ENCODE measurements at regions not wholly inside any gene's neighbourhood (a gene's known extent, or its start where the extent isn't known, plus 50 kb on each side); places are given as distances from the start of the nearest gene placed in this dataset.

DNA sequence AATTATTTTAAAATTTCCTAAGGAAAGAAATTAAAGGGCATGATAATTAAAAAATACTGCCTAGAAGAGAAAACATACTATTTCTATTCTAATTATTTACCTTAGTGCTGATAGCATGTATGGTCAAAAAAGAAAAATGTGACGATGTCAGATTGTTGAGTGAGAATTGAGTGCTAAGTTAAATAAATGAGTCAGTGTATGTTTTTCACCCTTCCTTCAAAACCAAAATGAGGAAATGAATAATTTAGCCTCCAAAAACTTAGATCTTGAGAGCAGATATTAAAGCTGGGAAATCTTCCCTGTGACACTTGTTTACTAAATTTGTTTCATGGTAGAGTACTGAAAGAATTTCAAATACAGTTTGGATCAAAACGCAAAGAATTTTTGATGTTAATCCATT, 58.6 kb upstream of the NYAP2 start:
- no peak for DNase-seq (ENCODE audit: low read depth in 3 of 3)

DNA sequence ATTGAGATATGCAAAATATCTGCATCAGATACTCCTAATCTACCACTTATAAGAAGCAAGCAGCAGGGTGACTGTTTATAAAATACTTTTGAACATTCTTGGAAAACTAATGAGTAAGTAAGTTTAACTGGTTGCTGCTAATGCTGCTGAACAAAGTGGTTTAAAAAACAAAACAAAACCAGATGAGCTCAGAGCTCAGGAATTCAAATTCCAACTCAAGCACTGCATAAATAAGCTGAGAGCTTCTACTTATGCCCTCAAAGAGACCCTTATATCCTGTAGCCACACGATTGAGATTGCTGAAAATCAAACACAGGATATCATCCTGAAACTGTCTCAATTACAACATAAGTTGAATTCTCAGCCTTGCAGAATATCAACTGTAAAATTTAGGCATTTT, 62.3 kb upstream of the NYAP2 start:
- no peak for DNase-seq (ENCODE audit: low read depth in 3 of 3)

DNA sequence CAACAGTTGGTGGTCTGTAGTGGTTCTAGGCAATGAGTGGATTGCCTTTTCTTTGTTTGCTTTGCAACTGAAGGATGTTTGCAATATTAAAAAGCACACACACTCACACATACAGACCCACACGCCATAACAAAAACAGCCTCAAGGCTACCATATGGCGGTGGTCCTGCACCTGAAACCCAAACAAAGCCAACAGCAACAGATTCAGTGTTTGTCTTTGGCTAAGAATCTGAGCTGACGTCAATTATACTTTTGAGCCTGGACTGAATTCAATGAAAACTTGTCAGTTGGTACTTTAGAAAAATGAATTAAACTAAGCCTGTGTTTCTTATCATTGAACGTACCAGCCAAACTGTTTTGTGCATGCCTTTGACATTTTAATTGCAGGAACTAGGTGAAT, 65.0 kb upstream of the NYAP2 start:
- no peak for DNase-seq (ENCODE audit: low read depth in 3 of 3)

DNA sequence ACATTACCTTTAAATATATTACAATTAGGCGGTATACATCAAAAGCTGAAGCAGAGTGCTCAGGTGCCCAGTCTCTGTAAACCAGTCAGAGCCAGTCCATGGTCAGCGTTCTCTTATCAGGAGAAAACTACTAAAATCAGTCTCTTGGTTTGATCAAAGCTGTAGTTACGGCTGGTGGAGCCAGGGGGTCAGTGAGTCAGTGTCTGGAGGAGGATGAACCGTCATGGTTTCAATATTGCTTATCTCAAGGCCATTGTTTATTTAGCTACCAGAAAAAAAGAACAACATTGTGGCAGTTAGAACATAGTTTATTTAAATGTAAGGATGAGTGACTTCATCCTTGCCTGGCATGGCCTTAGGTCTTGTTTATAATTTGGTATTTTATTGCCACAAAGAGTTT, 71.3 kb upstream of the NYAP2 start:
- no peak for DNase-seq (ENCODE audit: low read depth in 3 of 3)

DNA sequence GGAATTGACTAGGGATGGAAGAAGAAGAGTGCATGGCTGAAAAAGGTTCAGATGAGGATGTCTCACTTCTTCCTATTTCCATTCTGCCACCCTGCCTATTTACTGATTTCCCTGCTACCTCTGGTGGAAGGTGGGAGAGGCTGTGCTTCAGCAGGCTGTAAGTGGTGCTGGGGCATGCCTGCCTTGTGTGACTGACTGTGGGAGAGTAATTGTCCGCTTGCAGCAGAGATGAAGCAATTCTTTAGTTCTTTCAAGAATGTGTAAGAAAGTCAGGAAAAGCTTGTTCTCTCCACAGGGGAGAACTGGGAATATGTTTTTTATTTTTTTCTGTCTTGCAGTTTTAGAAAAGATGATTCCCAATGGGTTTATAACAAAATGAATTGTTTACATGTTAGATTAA, 72.5 kb upstream of the NYAP2 start:
- no peak for DNase-seq (ENCODE audit: low read depth in 3 of 3)

DNA sequence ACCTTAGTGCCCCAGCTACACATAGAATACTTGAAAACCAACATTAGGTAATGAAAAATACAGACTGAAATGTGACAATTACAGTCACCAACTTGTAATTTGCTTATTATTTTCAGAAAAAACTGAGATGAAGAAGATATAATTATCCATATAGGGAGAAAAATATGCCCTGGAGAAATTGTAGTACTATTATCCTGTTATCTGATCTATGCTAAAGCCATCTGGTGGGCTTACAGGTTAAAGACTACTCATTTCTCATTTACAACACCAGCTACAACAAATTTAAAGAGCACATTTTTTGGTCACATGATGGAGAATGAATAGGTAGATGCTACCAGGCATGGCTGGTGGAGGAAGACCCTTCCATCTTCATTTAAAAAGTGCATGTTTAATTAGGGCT, 79.6 kb upstream of the NYAP2 start:
- no peak for DNase-seq (ENCODE audit: low read depth in 3 of 3)

DNA sequence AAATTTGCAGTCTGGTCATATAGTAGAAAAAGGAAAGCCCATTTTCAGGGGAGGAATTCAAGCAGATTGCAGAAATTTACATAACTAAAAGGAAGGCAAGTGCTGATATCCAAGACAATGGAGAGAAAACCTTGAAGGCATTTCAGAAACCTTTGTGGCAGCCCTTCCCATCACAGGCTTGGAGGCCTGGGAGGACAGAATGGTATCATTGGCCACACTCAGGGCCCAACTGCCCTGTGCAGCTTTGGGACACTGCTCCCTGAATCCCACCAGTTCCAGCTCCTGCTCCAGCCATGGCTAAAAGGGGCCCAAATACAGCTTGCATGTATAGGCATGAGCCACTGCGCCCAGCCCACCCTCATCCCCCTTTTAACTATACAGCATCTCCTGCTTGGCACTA, 81.1 kb upstream of the NYAP2 start:
- no peak for DNase-seq (ENCODE audit: low read depth in 3 of 3)

DNA sequence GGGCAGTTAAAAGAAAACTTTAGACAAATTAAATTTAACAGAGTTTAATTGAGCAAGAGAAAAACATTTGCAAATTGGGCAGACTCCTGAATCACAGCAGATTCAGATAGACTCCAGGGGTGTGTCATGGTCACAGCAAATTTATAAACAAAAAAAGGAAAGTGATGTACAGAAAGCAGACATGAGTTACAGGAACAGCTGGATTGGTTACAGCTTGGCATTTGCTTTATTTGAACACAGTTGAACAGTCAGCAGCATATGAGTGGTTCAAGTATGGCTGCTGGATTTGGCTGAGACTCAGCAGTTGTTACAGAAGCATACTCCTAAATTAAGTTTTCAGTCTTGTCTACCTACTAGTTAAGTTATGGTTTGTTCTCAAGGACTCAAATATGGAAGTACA, 82.3 kb upstream of the NYAP2 start:
- DNase-seq (ENCODE audit: low read depth in 3 of 3): no peak

DNA sequence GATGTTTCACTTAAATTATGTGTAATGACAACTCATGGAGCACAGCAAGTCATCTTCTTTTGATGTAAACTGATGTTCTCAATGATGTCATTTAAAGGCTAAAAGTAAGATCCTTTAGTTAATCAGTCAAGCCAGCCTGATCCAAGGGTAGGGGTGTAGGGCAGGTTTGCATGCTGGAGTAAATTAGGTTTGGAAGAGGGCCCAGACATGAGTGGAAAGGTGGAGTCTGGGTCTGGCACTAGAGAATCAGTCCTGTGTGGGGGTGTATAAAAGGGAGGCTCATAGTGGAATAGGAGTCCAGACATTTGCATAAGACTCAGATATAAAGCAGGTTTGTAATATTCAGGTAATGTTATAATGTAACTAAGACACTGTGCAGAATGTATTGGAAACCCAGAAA, 88.8 kb upstream of the NYAP2 start:
- no peak for DNase-seq (ENCODE audit: low read depth in 3 of 3)

DNA sequence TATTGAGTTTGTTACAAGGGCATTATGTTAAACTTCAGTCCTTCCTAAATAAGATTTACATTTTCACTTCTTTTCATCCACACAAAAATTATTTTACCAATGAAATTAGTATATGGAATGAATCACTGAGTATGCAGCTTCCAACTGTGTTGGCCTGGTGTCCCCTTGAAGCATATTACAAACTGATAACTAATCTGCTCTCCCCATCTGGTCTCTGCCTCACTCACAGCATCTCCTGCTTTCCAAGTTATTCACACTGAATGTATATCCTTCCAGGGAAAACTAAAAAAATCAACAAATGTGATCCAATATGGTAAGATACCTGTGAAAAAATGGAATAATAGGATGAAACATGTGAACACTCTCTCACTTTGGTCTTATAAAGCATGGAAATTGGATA, 90.0 kb upstream of the NYAP2 start:
- no peak for DNase-seq (ENCODE audit: low read depth in 3 of 3)

DNA sequence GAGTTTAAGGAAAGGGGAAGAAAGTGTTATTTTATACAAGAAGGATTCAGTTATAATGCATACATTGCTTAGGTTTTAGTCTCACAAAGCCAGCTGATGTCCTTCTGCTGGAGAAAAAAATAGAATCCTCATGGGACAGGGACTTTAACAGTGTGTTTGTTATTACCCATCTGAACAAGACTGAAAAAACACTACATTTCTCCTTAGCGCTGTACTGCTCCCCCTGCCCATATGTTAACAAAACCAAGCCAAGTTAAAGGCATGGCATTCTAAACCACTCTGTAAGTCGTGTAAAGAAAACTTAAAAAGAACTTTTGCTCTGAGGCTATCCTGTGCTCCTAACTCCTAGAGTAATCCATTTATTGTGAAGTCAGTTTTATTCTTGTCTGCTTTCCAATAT, 102.6 kb upstream of the NYAP2 start:
- DNase-seq (ENCODE audit: low read depth in 3 of 3): no peak

DNA sequence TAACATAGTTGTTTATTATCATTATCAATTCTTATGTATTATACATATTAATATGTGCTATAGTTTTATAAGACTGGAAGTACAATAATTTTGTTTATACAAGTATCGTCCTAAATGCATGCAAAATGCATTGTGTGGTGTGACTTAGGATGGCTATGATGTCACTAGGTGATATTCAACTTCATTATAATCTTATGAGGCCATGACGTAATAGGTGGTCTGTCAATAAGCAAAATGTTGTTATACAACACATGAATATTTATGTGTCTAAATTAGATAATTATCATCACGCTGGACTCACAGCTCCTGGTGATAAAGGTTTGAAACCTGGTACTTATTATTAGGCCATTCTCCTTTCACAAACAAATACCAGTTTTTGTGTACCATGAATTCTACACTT, 104.4 kb upstream of the NYAP2 start:
- DNase-seq (ENCODE audit: low read depth in 3 of 3): no peak

DNA sequence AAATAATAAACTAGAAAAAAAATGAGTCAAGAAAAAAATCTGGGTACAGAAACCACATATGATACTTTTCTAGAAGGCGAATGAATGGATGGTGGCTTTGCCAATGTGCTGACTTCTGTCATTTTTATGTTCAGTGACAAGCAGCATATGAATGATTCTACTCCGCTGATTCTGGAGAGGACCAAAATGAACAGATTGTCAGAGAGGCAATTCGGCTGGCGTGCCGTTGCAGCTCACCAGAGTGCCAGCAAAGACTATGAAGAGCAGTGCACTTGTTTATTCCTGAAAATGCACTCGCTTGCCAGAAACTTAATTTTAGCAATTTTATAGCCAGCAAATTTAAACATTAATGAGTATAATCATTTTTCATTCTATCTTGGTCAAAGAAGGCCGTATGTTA, 105.9 kb upstream of the NYAP2 start:
- DNase-seq (ENCODE audit: low read depth in 3 of 3): no peak

DNA sequence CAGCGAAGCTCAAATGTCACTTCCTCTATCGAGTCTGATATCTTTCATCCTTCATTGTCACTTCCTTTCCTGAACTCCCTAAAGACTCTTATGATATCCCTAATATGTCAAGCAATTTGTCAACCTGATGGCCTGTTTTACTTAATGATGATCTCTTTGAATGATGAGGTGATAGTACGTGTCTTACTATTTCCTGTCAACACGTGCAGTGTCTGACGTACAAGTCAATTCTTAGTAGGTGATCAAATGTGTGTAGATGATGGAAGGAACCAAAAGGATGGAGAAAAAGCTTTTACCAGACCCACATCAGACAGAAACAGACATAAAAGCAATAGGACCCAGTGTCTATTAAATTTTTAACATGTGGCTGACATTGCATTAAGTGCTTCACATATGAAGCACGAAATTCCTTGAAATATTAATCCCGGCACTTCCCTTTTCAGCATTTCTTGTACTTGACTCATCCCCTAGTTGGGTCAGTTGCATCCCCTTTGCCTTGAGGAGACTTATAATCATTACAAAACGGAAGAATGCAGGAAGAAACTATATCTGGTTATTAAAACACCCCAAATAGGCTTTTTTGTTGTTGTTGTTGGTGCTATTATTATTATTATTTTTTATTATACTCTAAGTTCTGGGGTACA, 108.6 kb upstream of the NYAP2 start:
- no peak for DNase-seq (ENCODE audit: low read depth in 3 of 3)

DNA sequence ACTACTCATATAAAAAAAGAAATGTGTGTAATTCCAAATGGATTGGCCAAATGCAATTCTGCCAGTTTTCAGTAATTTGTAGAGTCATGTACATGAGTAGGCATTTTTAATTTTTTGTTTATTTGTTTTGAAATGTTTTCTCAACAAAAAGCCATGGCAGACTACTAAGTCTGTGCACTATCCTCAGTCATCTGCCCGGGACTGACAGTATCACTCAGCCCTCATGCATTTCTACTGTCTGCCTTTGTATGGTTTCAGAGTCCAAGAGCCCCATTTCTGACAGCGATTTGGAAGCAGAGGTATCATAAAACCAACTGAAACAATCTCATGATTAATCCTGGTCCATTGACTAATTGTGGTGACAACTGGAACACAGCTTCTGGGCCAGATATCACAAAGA, 109.9 kb upstream of the NYAP2 start:
- DNase-seq (ENCODE audit: low read depth in 3 of 3): no peak

DNA sequence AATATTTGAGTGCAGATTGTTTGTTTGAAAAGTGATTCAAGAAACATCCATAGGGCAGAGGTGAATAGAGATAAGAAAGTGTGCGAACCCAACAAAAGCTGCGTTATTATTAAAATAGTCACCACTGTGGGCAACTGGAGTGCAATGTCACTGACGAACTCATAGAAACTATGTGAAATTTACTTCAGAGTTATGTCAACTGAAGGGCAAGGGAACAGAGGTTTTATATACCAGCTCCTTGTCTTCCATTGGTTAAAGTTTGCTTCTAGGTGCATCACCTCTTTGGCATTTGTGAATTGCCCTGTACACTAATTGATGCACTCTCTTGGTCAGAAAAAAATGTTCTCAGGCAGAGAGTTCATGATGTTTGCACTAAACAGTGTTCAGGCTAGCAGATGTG, 110.5 kb upstream of the NYAP2 start:
- no peak for DNase-seq (ENCODE audit: low read depth in 3 of 3)

DNA sequence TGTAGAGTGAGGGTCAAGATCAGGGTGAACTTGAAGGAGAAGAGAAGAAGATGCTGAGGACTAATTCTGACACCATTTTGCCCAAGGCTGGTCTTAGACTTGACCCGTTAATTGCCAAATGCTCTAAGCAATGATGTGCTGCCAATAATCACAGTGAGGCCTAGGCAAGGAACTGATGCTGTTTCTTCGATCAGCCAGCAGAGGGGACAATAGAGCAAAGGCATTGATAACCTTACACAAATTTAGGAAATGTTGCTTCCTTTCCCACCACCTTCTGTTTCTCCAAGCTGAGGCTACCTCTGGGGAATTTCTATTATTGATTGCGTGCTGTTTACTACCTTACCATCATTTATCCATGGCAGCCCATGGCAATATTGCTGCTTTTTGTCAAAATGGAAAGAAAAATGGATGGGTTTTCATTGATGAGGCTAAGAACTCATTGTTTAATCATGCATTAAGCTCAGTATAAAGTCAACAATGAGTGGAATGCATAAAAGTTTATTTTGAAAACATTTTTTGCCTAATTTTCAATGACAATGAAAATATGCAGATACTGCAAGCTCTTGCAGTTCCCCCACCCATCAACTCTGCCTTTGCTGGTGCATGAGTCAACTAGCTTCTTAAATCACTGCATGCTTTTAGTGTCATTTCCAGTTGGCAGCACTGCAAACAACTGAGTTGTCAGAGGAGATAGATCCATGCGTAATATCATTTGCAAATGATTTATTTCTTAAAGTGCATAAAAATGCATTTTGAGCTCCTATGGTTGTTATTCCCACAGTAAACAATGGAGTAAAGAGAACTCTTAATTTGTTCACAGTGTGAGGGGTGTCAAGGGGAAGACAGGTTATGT, 116.4 kb upstream of the NYAP2 start:
- peak in 1 of 3 experiments; percentile 6 for DNase-seq (ENCODE audit: low read depth in 3 of 3)

DNA sequence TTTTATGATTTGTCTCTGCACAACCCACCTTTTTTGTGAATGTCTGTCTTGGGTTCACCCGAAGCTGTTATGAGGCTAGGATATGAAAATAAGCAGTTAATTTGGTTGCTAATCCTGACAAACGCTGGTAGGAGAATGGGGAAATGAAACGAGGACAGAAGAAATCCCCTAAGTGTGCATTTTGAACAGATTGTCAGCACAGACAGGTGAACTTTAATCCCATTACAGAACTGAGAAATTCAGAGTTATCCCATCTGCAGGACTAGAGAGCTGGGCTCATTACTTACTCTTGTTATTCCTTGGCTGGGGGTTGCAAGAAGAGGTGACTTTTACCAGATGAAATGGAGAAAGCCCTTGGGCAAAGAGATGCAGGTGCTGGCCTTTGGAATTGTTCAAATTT, 123.3 kb upstream of the NYAP2 start:
- no peak for DNase-seq (ENCODE audit: low read depth in 3 of 3)

DNA sequence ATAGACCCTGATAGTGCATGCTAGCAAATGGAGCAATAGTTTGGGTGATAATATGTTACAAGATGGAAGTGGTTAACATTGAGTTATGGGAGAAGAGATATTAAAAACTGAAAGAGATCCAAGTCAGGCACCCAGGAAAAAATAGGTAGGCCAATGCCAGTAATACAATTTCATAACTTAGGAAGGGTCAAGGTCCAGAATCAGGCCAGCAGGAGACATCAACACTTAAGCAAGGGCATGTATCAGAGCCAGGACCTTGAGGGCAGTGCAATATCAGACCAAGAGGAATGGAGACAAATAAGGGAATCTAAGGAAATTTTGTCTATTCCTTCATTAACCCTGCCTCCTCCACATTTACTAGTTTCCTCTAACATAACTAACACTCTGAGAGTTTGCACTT, 124.1 kb upstream of the NYAP2 start:
- no peak for DNase-seq (ENCODE audit: low read depth in 3 of 3)

DNA sequence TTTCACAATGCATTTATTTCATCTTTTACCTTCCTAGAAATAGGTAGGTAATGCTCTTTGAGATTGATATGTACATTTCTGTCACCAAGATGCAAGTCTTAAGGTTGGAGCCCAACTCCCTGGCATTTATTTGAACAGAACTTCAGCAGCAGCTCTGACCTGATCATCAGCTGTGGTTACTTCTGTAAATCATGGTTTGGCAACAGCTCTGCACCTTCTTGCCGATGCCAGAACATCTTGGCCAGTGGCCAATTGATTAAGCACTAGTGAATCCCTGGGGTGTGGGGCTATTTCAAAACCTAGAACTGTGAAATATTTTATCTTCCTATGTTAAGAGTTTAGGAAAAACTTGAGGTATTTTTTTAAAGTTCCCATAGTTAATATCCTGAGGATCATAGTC, 124.8 kb upstream of the NYAP2 start:
- no peak for DNase-seq (ENCODE audit: low read depth in 3 of 3)

DNA sequence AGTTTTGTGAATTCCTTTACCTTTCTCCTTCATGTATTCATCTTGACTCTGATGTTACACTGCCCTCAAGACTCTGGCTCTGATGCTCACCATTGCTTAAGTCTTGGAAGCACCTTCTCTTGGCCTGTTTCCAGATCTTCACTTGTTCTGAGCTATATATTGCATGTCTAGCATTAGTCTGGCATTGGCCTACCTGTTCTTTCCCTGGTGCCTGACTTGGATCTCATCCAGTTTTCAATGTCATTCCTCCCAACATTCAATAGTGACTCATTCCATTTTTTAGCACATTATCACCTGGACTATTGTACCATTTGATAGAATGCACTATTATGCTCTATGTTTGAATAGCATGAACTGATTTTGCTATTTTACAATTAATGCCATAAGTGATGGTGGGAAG, 127.3 kb upstream of the NYAP2 start:
- DNase-seq (ENCODE audit: low read depth in 3 of 3): no peak

DNA sequence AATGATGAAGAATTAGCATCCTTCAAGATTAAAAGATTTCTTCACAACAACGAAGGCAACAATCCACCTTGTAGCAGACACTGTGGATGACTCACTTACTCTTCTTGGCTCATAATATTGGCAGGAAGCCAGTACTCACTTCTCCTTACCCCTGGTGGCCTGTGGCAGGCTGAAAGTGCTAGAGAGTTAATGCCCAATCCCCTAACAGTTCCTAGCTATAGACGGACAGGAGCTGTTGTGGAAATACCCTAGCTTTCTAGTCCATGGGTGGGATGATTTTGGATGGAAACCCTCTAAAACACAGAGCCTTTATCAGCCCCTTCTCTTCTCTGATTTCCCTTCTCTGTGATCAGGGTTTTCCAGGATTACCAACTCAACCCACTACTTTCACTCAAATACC, 128.6 kb upstream of the NYAP2 start:
- no peak for DNase-seq (ENCODE audit: low read depth in 3 of 3)

DNA sequence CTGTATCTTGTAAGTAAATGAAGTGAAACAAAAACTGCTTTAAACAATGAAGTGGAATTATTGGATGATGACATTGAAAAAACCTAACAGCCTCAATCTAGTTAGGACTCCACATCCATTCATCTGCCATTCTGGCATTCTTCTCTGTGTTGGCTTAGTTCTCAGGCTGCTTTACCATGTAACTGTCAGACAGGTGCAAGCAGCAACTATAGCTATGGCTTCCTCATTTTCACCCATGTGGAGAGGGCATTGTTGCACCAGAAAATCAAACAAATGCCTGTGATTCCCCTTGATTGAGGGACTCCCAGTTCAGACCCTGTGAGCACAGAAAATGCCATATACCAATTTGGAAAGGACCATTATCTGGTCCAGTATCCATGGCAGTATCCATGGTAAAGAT, 129.5 kb upstream of the NYAP2 start:
- DNase-seq (ENCODE audit: low read depth in 3 of 3): no peak

DNA sequence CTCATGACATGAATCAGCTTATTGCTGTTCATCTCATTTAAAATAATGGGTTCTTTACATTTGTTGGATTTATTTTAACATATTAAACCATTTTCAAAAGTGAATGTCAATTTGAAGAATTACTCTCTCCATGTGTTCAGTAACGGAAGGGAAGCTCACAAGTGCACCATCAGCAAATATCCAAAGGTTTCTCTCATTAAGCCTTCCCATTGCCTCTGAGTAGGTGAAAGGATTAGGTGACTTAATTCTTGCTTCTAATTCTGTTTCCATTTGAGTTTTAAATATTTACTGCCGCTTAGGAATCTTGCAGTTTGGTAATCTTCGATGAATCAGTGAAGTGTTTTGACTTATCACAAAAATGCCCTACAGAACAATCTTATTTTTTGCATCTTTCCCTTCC, 145.1 kb upstream of the NYAP2 start:
- DNase-seq (ENCODE audit: low read depth in 3 of 3): no peak
